NCI-H446 (cell line): ENCODE measurements at regions not wholly inside any gene's neighbourhood (a gene's known extent, or its start where the extent isn't known, plus 50 kb on each side); places are given as distances from the start of the nearest gene placed in this dataset.
A peak's percentile ranks its signal among the peaks of the same experiment; 100 is the strongest.
"Not testable (repeated sequence)": the region's sequence is repeated elsewhere in the genome, so short reads cannot be mapped to it uniquely, and the experiment has no call there.

Experiments
- DNase-seq, 2 experiments: peaks; one replicate each; lab custom pipeline; 2025; lab: John Stamatoyannopoulos, UW

- no peak for DNase-seq
Measured at GRCh38 chr6:114648847-114649246, 306.0 kb upstream of the HS3ST5 start.

- DNase-seq, result no peak
Measured at GRCh38 chr6:114638341-114638740, 295.5 kb upstream of the HS3ST5 start.

DNA sequence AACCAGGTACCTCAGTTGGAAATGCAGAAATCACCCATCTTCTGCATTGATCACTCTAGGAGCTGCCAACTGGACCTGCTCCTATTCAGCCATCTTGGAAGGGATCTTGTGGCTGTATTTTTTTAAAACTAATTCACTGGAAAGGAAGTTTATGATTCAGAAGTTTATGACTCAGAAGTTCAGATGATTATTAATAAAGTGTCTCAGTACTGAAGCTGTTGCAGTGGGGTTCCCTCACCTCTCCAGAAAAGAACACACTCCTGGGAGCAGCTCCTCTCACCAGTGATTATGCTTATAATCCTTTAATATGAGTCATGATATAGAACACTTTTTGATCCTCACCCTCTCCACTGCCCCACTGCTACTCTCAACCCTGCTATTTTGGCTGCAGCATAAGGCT lies 291.2 kb upstream of the HS3ST5 start:
- no peak for DNase-seq

DNA sequence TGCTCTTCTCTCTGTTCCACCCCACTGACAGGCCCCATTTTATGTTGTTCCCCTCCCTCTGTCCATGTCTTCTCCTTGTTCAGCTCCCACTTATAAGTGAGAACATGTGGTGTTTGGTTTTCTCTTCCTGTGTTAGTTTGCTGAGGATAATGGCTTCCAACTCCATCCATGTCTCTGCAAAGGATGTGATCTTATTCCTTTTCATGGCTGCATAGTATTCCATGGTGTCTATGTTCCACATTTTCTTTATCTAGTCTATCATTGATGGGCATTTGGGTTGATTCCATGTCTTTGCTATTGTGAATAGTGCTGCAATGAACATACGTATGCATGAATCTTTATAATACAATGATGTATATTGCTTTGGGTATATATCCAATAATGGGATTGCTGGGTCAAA lies 283.4 kb upstream of the HS3ST5 start:
- DNase-seq, result not testable (repeated sequence)

GRCh38 chr6:114619621-114620200 lies 276.9 kb upstream of the HS3ST5 start:
- DNase-seq, result no peak

- no peak for DNase-seq
Measured at GRCh38 chr6:114611696-114612095, 268.9 kb upstream of the HS3ST5 start.

DNA sequence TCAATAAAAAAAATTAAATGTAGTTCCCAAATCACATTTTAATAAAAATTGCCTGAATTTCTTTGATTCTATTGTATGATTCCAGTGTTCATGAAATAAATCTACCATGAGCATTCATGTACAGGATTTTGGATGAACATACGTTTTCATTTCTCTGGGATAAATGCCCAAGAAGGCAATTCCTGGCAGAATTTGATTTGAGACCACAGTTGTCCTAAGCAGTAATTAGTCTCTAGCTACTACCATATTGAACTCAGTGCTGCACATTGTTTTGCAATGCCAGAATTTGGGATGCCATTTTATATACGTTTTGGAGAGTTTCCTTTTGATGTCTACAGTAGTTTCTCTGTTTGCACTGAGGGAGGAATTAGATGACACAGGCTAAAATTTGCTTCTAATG lies 265.3 kb upstream of the HS3ST5 start:
- no peak for DNase-seq

GRCh38 chr6:114605656-114606055 lies 262.8 kb upstream of the HS3ST5 start:
- DNase-seq, result no peak

- DNase-seq, result no peak
Measured at GRCh38 chr6:114600381-114600780, 257.6 kb upstream of the HS3ST5 start.

DNA sequence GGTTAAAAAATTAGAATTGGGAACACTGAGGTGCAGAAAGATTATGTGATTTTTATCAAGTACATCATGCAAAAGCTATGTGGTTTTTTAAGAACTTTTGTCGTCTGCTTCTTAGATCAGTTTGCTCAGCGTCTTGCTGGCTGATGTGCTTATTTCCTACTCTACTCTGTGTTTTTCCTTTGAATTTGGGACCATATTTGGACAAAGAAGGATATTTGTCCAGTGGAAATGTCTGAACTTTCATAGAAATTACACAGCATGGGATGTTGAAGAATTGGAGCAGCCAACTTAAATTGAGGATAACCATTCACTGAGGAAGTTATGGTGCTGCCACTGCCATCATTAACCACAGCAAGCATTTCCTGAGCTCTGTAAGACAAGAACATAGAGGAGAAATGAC lies 252.8 kb upstream of the HS3ST5 start:
- DNase-seq, result no peak

- no peak for DNase-seq
Measured at GRCh38 chr6:114595186-114595585, 252.4 kb upstream of the HS3ST5 start.

DNA sequence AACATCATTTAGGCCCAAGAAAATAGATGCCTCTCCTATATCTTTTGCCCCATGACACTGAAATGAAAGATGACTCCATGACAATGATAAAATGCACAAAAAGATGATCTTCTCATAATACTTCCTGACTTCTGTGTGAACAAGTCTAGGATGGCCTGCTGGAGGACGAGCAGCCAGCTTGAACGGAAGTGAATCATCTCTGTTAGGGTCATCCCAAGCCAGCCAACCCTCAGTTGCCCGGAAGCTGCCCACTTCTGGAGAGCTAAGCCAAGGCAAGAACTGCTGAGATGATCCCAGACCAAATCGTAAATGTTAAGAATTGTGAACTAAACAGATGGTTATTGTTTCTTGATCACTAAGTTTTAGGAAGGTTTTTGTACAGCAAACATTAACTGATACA lies 249.7 kb upstream of the HS3ST5 start:
- no peak for DNase-seq

DNA sequence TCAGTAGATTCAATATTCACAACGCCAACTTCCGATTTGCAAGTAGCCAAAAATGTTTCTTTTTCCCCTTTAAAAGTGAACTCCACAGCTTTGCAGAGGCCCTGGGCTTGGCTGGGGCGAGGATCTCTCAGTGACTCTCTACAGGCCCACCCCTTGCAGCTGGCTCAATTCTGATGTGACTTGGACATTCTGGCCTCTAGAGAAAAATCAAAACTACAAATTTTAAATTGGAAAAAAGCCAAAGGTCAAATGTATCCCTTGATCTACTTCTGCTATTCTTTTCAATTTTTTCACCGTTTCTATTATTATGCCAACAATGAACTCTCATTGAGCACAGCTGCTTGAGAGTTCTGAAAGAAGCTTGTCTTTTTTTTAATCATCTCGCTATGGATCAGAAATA lies 245.9 kb upstream of the HS3ST5 start:
- no peak for DNase-seq

- no peak for DNase-seq
Measured at GRCh38 chr6:114586298-114586697, 243.5 kb upstream of the HS3ST5 start.

DNA sequence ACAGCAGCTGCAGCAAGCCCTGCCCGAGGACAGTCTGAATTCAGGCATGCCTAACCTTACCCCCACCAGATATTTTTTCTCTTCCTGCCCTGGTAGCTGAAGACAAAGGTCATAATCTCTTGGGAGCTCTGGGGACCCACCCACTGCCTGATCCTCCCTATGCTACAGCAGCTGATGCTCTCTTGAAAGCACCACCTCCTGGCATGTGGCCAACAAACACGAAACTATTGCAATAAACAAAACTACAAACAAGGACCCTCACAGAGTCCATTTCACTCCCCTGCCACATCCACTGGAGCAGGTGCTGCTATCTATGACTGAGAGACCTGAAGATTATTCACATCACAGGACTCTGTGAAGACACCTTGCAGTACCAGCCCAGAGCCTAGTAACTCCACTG lies 238.5 kb upstream of the HS3ST5 start:
- DNase-seq, result no peak

GRCh38 chr6:114580882-114581281 lies 238.1 kb upstream of the HS3ST5 start:
- DNase-seq, result no peak

- DNase-seq, result no peak
Measured at GRCh38 chr6:114579486-114579885, 236.7 kb upstream of the HS3ST5 start.

DNA sequence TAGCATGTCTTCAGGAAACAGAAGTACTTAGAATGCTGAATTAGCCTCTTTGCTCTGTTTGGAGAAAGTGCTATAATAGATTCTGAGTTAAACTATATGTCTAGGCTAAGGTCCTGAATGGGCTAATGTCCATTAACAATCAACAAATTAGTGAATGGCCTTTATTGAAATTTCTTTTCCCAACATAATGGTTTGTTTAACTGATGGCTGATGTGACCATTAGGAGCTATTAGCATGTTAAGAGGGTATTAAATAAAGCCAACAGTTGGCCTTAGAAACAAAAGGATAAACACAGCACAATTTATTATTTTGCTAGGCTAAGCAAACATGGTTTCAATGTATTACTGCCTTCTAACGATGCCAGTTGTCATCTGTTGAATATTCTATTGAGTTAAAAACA lies 234.3 kb upstream of the HS3ST5 start:
- DNase-seq, result no peak

GRCh38 chr6:114576330-114576729 lies 233.5 kb upstream of the HS3ST5 start:
- DNase-seq, result no peak

DNA sequence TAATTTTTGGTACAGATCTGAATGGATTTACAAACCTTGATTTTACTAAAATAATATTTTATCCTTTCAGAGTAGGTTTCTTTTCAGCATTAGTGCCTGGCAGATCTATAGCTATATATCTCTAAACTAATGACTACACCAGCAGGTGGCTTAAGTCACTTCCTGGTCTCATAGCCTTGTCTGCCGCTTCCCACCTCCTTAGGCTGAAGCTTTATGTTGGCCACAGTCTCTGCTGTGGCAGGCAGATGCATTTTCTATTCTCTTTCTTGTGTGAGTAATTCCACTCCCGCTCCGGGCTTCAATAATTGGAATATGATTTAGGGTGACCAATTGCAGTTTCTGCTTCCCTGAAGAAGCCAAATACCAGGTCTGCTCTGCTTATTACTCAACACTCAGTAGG lies 226.8 kb upstream of the HS3ST5 start:
- no peak for DNase-seq

- peak; percentile 7 to 18 for DNase-seq
Measured at GRCh38 chr6:114564302-114564933, 221.6 kb upstream of the HS3ST5 start.

DNA sequence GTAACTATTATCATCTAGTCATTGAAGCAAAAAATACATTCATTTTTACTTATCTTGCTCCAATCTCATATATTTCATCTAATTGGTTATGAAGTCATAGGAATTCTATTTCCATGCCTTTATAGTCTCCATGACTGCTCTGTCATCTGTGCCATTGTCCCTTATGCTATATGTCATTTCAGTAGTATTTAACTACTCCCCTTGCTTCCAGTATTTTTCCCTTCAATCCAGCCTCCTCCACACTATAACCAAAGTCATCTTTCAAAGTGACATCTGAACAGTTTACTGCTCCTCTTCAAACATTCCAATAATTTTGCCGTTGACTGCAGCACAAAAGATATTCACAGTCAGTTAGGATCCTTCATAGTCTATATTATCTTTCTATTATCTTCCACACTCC lies 216.6 kb upstream of the HS3ST5 start:
- no peak for DNase-seq

DNA sequence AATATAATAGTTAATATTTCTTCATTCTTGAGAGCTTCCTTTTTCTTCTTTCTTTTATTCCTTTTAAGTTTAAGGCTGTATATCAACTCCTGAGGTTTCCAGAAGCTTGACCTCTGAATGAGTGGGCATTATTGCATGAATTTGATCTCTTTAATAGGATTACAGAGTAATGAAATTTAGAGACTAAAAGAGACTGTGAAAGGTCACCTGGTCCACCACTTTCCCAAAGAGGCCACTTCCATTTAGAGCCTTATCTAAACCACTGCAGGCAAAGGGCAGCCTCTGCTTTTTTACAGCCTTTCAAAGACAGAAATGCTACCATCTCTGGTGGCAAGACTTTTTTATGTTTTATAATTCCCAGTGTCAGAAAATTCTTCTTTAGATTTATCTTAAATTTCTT lies 215.3 kb upstream of the HS3ST5 start:
- no peak for DNase-seq

DNA sequence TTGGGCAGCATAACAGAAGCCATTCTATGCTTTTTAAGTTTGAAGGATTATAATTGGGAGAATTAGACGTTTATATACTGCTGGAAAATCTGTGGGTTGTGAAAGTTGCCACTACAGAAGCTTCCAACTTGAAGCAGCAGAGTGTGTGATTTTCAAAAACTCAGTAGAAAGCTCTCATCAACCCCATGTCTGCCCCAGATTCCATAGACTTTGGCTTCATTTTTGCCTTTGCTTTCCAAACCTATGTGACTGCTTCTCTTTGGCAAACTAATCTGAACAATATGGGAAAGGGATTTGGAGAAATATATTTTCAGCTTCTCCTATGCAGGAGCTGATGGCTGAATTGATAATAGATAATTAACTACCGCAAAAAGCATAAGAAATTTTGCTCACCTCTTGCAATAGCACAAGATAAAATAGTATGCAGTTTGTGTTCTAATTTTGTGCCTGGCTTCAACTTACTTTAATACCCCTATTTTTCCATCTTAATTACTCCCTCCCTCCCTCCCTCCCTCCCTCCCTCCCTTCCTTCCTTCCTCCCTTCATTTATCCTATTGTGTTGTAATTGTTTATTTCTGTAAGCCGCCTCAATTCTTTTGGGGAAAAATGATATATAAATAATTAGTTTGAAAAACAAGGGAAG lies 214.1 kb upstream of the HS3ST5 start:
- DNase-seq, result no peak
